NCI-H748 treated with DMSO at 0.1 percent for 48 hours (cell line): ENCODE measurements at regions not wholly inside any gene's neighbourhood (a gene's known extent, or its start where the extent isn't known, plus 50 kb on each side); places are given as distances from the start of the nearest gene placed in this dataset.
"Not testable (repeated sequence)": the region's sequence is repeated elsewhere in the genome, so short reads cannot be mapped to it uniquely, and the experiment has no call there.

ENCODE experiments used
- DNase-seq: peaks from one replicate; lab custom pipeline; 2025; lab: John Stamatoyannopoulos, UW

DNA sequence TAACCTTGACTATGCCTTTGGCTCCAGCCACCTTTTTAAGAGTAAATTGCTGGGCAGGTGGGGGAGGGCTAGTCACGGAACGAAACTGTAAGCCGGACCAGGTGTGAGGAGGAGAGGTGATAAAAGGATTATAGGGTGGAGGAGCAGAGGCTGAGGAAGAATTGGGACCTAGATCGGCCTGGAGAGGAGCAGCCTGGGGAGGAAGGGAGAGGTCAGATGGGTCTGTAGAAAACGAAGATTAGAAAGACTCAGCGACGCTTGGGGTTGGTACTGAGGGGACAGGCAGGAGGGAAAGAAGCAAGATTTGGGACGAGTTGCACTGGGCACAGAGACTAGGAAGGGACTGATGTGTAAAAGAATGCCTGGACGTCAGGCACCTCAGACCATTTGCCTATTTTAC lies 87.2 kb upstream of the MAP3K7 start:
- not testable (repeated sequence) for DNase-seq

DNA sequence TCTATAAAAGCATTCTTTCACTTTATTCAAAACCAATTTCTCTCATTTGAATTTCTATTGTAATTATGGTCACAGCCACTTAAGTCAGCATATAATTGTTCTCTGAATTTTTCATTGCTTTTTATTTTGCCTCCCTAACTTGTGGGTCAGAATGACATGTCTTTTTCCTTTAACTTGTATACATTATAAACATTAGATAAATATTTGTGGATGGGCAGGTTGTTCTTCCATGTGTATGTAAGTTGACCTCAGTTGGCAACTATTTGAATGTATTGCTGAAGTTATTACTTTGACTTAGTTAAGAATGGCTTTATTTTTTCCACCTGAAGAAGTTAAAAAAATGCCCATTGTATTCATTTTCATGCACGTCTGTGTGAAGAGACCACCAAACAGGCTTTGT lies 83.0 kb upstream of the MAP3K7 start:
- DNase-seq: no peak

DNA sequence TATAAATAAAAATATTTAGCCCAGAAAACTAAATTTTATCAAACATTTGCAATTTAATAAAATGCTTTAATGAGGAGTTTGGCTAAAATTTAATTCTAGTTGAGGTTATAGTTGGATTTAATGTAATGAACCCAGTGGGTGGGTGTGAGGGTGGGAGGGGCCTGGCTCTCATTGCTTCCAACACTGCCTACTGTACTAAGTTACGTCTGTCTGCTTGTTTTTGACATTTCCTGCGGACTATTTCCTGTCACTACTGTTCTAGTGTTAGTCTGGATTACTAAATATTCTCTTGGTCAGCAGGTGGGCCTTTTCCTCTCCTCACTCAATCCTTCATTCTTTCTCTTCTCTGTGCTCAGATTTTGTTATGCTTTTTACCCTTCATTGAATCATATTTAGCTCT lies 82.5 kb upstream of the MAP3K7 start:
- no peak for DNase-seq

DNA sequence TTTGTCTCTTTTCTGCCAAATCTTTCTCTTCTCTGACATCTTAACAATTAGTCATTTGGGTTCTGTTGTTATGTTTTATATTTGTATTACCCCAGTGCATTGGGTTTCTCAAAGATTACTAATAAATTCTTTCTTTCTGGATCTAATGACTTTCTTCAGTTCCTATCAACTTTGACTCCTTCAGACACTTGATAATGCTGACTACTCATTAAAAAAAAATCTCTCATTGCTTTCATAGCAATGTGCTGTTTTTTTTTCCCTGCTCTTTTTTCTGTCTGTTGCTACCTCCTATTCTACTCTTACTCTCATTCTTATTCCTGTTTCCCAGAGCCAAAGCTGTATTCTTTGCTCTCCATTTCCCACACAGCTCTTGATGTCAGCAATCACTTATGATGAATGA lies 81.3 kb upstream of the MAP3K7 start:
- DNase-seq: no peak

DNA sequence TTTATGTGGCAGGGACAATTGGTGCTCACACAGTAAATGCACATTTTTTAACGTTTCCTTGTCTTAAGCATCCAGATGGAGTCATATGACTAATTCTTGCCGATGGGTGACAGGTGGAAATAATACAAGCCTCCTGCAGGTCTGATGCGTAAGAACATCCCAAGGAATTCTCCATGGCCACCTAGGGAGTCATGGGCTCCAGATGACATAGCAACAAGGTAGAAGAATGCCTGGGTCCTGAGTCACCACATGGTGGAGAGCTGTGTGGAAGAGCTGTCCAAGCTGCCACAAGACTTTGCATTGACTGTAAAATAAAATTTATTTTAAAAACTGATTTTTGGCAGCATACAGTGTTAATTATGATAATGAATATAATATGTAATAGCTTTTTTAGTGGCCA lies 77.0 kb upstream of the MAP3K7 start:
- DNase-seq: no peak

DNA sequence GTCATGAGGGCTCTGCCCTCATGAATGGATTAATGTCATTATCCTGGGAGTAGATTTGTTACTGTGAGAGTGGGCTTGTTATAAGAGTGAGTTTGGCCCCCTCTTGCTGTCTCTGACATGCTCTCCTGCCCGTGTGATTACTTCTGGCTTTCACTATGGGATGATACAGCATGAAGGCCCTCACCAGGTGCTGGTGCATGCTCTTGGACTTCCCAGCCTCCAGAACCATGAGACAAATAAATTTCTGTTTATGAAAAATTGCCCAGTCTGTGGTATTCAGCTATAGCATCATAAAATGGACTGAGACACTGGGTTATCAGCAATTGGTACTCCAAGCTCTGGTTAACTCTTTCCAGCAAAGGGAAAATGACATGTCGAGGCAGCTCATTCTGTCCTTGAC lies 76.2 kb upstream of the MAP3K7 start:
- no peak for DNase-seq

DNA sequence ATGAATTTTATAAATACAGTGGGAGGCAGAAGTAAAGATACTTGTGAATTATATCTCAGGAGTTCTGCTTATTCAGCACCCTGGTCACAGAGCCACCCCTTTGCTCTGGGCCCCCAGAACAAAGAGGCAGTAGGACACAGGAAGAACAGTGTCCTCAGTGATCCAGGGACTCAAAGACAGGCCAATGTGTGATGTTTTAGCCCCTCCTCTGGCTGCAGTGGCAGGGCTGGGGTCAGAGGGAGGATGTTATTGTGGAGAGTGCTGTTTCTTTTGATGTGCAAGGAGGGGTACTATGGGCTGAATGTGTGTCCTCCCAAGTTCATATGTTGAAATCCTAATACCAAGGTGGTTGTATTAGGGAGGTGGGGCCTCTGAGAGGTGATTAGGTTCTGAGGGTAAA lies 74.1 kb upstream of the MAP3K7 start:
- DNase-seq: no peak

DNA sequence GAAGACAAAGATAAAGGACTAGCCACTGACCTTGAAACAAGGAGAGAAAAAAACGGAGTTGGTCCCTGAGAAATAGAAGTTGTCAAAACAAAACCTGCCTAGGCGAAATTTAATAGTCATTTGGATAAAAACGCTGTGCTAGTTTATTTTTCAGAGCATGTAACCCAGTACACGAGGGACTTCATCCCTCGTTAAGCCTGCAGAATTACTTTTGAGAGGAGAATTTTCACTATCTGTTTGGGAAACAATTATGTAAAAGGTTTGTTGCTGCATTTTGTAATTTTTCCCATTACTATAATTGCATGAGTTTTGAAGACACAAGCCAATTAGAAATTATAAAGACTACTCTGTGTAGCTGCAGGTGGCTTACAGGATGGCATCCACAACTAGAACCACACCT lies 71.6 kb upstream of the MAP3K7 start:
- DNase-seq: no peak

DNA sequence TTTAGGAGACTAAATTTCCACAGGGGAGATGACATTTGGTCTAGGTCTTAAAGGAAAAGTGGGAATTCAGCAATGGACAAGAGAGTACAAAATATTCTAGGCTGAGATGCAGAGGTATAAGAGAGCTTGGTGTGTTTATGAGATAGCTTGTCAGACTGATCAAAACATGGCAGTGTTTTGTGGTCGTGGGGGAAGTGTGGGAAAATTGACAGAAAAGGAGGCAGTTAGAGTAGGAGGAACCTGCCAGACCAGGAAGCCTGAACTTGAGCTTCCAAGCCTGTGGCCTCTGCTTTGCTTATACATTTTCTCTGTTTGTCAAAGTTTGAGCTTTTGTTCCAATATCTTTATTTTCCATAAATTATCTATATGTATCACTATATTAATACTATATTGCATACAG lies 69.5 kb upstream of the MAP3K7 start:
- no peak for DNase-seq

DNA sequence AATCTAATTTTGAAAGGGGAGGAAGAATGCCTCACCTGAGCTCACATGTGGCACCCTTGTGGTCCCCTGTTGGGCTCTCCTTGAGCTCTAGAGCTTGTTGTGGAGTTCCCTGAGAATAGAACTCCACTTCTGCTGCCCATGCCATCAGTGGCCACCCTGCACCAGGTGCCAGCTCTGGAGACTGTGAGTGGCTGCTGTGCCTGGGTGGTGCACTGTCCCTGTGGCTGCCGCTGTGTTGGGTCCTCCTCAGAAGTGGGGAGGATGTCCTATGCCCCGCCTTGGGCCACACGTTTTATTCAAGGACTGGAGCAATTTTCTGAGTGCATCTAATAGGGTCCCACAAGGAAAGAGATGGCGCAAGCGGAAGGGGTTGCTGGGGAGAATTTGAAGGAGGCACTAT lies 67.9 kb upstream of the MAP3K7 start:
- no peak for DNase-seq

DNA sequence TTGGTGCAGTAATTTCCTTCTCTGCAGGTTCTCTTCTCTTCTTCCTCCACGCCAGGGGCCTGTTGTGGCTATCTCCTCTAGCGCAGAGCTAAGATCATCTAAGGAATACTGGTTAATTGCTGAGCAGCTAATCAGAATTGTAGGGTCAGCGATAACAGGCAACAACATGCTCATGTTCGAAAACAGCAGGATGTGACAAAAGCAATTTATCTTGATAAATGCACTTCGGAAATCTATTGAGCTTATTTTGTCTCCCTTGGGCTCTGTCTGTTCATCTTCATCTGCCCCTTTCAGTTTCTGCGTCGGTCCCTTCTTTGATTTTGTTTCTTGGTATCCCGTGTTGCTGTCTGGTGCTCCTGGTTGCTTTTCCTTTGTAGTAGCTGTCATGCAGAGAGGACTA lies 67.3 kb upstream of the MAP3K7 start:
- DNase-seq: no peak

DNA sequence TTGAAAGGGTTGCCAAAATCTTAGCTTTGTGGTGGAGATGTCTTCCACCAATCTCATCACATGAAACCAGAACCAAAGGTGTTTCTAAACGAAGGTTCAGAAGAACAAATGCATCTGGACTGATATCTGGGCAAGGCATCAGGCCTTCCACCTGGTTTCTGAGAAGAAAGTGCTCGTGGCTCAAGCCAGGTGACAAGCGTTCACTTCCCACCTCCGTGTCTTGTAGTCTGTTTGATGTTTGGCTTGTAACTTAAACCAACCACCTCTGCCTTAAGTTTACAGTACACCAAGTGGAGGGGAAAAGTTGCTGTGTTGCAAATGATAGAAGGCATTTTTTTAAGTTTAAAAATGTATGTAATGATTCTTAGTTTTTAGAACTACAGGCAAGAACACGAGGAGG lies 66.9 kb upstream of the MAP3K7 start:
- no peak for DNase-seq

DNA sequence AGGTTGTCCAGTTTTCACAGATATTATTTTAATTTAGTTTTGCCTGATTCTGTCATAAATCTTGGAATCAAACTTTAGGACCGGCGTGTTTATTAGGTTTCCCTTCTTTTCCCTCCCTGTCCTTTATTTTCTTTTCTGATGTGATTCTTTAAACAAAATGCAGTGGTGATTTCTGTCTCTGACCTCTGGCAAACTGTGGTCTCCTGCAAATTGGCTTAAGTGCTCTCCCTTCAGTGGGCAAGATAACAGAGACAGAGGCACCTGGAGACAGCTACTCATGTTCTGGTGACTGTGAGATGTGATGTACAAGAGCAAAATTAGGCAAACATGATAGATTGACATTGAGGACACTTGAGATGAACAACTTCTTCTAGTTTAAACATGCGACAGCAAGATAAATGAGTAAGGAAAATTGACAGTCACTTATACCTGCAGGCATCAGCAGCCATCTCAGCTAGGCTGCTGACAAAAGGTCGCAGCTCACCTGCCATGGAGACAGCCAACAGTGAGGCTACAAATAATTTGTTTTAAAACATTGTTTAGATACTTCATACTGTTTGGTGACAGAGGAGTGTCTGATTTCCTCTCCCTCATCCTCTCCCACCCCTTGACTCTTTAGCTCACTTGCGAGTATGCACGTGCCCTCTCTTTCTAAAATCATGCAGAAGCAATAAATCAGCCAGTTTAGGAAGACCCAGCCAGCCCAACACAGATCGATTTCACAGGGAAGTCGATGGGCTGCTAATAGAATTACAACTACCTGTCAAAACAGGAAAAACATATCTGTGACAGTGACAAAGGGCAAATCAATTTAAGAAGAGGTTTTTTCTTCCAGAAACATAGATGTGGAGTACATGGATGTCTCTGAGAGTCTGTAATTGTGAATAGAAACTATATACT lies 63.4 kb upstream of the MAP3K7 start:
- DNase-seq: no peak

DNA sequence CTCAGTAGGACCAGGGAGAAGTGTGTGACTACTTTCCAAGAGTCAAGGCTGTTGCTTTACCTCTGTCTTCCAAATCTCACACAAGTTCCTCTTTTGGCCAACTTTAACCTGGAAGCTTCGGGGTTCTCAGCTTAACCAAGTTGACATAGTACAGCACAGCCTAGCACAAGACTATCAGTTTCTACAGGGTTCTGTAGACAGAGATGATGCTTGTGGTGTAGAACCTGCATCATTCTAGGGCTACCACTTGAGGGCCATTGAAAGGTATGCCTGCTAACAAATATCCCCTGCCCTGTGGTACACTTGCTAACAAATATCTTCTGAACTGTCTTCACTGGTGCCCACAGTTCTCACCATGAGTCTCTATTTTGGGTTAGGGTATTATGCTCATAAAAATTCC lies 62.0 kb upstream of the MAP3K7 start:
- DNase-seq: no peak

DNA sequence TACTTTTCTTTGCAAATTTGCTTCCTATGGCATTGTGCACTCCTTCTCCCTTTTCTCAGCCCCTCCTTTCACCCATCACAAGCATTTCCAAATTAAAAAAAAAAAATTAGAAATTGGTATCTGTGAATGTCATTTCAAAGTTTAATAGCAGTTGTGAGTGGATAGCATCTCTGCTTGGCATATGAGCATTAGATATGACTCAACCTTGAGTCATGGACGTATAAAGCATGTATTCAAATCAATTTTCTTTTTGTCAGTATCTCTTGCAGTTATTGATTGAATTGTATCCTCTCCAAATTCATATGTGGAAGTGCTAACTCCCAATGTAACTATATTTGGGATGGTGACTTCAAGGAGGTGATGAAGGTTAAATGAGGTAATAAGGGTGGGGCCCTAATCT lies 60.1 kb upstream of the MAP3K7 start:
- DNase-seq: no peak

DNA sequence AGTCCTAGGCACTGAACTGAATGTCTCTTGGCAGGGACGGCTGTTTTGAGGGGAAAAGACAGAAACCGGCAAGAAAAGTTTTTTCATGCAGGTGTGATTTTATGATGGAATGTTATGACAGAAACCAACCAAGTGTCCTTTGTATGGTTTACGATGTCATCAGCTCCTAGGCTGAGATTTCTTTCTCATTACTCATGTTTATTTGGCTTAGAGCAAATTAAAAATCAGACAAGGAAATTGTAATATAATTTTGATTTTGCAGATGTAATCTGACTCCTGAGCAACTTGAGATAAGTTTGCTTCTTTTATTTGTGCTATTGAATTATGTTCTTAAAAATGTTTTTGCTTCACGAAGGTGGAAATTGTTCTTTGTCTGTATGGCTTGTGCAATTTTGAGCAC lies 58.8 kb upstream of the MAP3K7 start:
- DNase-seq: no peak

DNA sequence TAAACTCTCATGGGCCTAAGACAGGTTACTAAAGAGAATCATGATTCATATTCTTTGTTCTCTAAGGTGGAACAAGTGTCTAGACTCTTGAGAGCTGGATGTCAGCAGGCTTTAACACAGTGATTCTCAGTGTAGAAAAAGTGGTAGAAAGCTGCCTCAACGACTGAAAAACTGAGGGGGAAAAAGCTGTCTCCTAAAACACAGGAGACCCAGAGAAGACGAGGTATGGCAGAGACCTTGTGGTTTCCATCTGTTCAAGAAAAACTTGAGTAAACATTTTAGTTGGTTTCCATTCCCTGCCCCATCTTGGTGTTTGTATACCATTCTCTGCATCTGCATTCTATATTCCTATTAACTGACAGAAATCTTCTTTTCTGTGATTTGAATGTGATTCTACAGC lies 57.6 kb upstream of the MAP3K7 start:
- no peak for DNase-seq

DNA sequence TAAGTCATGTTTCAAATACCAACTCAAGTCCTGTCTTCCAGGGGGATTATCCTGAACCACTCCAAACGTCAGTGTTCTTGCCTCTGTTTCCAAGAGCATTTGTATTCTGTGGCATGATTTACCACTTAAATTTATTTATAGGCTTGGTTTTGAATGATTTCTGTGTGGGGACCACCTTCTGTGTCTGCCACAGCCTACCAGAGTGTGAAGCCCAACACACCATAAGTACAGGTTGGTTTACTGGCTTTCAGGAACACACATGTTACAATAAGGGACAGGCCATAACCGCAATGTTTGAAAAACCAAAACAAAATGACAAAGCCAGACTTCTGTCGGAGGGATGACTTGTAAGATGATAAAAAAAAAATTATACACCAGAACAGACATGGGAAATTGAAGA lies 56.5 kb upstream of the MAP3K7 start:
- no peak for DNase-seq

DNA sequence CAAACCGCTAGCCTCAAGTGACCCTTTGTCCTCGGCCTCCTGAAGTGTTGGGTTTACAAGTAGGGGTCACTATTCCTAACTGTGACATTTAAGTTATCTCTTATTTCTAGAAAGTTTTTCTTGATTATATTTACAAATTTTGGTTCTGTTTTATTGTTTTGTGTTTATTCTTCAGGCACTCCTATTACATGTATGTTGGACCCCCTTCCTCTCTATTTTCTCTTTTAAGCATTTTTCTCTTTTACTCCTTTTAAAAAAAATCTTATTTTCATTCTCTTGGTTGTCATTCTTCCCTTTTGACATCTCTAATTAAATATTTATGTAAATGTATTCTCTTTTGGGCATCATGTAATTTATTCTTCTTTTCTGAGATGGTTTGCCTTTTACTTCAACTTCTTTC lies 50.4 kb upstream of the MAP3K7 start:
- no peak for DNase-seq
